ENCODE measurements at regions not wholly inside any gene's neighbourhood (a gene's known extent, or its start where the extent isn't known, plus 50 kb on each side); places are given as distances from the start of the nearest gene placed in this dataset.

- DNase-seq (ENCODE audit: low spot score) (no peak), ATAC-seq (no peak)
- Histone ChIP-seq H3K9me2 (ENCODE audit: insufficient read depth) (peaks cover 11% of the 10 kb centered on the region; the same call in 1 of the 2 replicates), H3K27ac (ENCODE audit: low read depth) (no peak overlapping the region), H3K4me3 (no peak overlapping the region), H3K4me1 (ENCODE audit: insufficient read depth) (no peaks in the 10 kb centered on the region), H4K20me1 (replicated peaks; ENCODE audit: insufficient read depth) (no peaks in the 10 kb centered on the region), H3F3A (replicated peaks; ENCODE audit: low read depth) (no peaks in the 10 kb centered on the region), H3K27me3 (ENCODE audit: insufficient read depth) (no peaks in the 10 kb centered on the region), H3K79me2 (replicated peaks; ENCODE audit: insufficient read depth) (no peaks in the 10 kb centered on the region), H3K36me3 (ENCODE audit: insufficient read depth) (no peaks in the 10 kb centered on the region), H3K4me2 (no peak overlapping the region), H2AFZ (no peak overlapping the region)
- Mint-ChIP-seq H3K36me3 (ENCODE audit: low read depth) (no peaks in the 10 kb centered on the region), H3K27ac (no peak overlapping the region), H3K4me3 (no peak overlapping the region), H3K4me1 (no peaks in the 10 kb centered on the region), H3K27me3 (ENCODE audit: insufficient read depth, low read depth, poor library complexity) (no peaks in the 10 kb centered on the region), H3K9me3 (no peaks in the 10 kb centered on the region)
- TF ChIP-seq CTCF (conservative IDR thresholded peaks at IDR 0.05; ENCODE audit: low read depth in 2 of 2) (no peak), JUNB (IDR thresholded peaks at IDR 0.05; ENCODE audit: unreplicated experiment) (no peak), STAT1 (IDR thresholded peaks at IDR 0.05; ENCODE audit: unreplicated experiment) (no peak), ZNF114 (CRISPR knock-in tag; IDR thresholded peaks at IDR 0.05) (no peak), ETS1 (IDR thresholded peaks at IDR 0.05) (no peak)
These were observed 378.8 kb downstream of the ETS1 start for GRCh38 chr11:128208329-128209137.

- H3K4me1 Mint-ChIP-seq: no peaks in the 10 kb centered on the region
- no peak for TF ChIP-seq ETS1 (IDR thresholded peaks at IDR 0.05)
- TF ChIP-seq EZH2phosphoT487 (IDR thresholded peaks at IDR 0.05; ENCODE audit: unreplicated experiment): no peak
- TF ChIP-seq STAT1 (IDR thresholded peaks at IDR 0.05; ENCODE audit: unreplicated experiment): no peak
- TF ChIP-seq ZNF462 (CRISPR knock-in tag; IDR thresholded peaks at IDR 0.05): no peak
- no peak for TF ChIP-seq ZNF331 (CRISPR knock-in tag; IDR thresholded peaks at IDR 0.05; ENCODE audit: low read depth)
- no peak for TF ChIP-seq CREB1 (CRISPR knock-in tag; IDR thresholded peaks at IDR 0.05; ENCODE audit: low read depth)
- TF ChIP-seq ZNF114 (CRISPR knock-in tag; IDR thresholded peaks at IDR 0.05): no peak
- TF ChIP-seq EZH2 (IDR thresholded peaks at IDR 0.05; ENCODE audit: low read depth, unreplicated experiment): no peak
- Histone ChIP-seq H3K4me1 (ENCODE audit: insufficient read depth) (no peaks in the 10 kb centered on the region), H3K4me3 (no peak overlapping the region), H3K27me3 (ENCODE audit: insufficient read depth) (no peaks in the 10 kb centered on the region), H4K20me1 (replicated peaks; ENCODE audit: insufficient read depth) (no peaks in the 10 kb centered on the region), H3F3A (replicated peaks; ENCODE audit: low read depth) (no peaks in the 10 kb centered on the region), H3K79me2 (replicated peaks; ENCODE audit: insufficient read depth) (no peaks in the 10 kb centered on the region), H3K9me2 (ENCODE audit: insufficient read depth) (peaks cover 11% of the 10 kb centered on the region; the same call in 1 of the 2 replicates), H2AFZ (no peak overlapping the region), H3K4me2 (no peak overlapping the region), H3K36me3 (ENCODE audit: insufficient read depth) (no peaks in the 10 kb centered on the region), H3K27ac (ENCODE audit: low read depth) (no peak overlapping the region)
- DNase-seq (ENCODE audit: low spot score) (no peak), ATAC-seq (no peak)
- H3K9me3 Mint-ChIP-seq: no peaks in the 10 kb centered on the region
- H3K4me3 Mint-ChIP-seq: no peak overlapping the region
- no peaks in the 10 kb centered on the region for H3K36me3 Mint-ChIP-seq (ENCODE audit: low read depth)
- H3K27me3 Mint-ChIP-seq (ENCODE audit: insufficient read depth, low read depth, poor library complexity): no peaks in the 10 kb centered on the region
- H3K27ac Mint-ChIP-seq: no peak overlapping the region
These were observed 379.5 kb downstream of the ETS1 start for GRCh38 chr11:128207861-128208321.

Measured in GM23338 (cell line).